ENCODE measurements at regions not wholly inside any gene's neighbourhood (a gene's known extent, or its start where the extent isn't known, plus 50 kb on each side); places are given as distances from the start of the nearest gene placed in this dataset.

DNA sequence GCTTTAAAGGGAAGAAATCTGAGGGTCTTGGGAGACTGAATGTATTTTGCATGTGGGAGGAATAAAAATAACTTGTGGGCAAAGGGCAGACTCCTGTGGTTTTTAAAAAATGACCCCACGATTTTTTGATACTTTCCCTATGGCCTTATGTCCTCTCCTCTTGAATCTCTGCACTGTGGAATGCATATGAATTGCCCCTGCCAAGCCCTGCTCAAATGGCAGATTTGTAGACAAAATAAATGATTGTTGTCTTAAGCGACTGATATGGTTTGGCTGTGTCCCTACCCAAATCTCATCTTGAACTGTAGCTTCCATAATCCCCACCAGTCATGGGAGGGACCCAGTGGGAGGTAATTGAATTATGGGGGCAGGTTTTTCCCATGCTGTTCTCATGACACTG lies 223.8 kb downstream of the DACT1 start:
- no peak for DNase-seq

DNA sequence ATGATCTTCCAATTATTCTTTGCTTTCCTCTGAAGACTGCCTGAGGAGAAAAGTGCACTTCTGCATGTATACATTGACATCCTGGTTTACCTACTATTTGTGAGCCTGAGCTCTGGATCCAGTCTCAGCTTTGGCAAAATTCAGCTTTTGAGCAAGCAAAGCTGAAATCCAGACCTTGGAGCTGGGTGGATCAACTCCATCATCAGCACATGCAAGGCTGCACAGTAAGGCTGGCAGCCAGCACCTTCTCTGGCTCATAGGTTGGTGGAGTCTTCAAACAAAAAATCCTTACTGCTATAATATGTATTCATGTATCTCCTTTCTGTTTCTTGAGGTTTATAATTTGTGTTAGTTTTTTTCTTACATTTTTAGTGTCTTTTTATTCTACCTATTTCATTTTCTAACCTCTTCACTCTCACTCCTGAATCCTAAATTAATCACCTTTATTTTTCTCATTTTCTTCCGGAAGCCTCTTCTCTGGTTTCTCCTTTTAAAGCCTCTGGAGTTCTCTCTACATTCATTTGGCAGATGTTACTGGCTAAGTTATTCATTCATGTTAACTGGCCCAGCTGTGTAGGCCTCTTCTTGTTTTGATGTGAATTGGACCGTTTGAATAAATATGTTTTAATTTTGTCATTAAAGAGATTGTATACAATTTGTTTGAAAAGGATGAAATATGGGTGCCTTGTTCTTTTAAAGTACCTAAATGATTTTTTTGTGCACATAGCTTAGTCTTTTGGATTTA lies 224.8 kb downstream of the DACT1 start:
- no peak for DNase-seq

- no peak for DNase-seq
Observed at GRCh38 chr14:58863661-58864345, 226.0 kb downstream of the DACT1 start.

GRCh38 chr14:58864751-58865513 lies 227.2 kb downstream of the DACT1 start:
- no peak for DNase-seq

GRCh38 chr14:58865514-58866281 lies 227.9 kb downstream of the DACT1 start:
- no peak for DNase-seq

- no peak for DNase-seq
Observed at GRCh38 chr14:58866391-58866790, 228.6 kb downstream of the DACT1 start.

DNA sequence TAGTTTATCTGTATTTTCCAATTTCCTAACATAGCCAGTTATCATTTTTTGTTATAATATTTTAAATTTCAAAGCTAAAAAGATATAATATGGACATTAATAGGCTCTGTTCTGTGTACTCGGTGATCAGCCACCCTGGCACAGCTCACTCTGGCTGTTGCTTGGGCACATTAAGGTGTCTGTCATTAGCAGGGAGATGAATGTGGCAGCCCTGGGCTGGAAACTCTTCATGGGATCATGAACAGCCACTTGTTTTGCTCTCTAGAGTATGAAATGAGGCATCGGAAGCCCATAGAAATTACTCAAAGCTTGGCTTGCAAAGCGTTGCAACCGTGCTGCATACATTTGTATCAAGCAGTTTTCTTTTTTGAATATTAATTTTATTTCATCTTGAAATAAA lies 233.2 kb downstream of the DACT1 start:
- DNase-seq, result no peak

GRCh38 chr14:58871573-58871972 lies 233.8 kb downstream of the DACT1 start:
- DNase-seq, result no peak

DNA sequence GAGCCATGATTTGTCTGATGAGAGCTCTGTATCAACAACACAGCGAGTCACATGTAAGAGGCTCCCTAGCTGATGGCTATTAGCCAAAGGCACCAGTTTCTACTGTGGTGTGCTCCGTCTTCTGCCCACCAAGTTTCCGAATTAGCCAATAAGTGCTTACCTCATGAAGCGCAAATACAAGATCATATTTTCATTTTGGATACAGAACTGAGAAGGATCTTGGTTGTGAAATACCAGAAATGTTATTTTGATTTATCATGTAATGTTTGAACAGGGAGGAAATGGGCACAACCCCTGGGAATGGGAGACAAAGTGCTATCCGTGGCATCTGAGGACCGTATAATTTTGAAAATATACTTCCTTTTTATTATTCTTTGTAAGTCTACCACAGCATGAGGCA lies 234.3 kb downstream of the DACT1 start:
- no peak for DNase-seq

DNA sequence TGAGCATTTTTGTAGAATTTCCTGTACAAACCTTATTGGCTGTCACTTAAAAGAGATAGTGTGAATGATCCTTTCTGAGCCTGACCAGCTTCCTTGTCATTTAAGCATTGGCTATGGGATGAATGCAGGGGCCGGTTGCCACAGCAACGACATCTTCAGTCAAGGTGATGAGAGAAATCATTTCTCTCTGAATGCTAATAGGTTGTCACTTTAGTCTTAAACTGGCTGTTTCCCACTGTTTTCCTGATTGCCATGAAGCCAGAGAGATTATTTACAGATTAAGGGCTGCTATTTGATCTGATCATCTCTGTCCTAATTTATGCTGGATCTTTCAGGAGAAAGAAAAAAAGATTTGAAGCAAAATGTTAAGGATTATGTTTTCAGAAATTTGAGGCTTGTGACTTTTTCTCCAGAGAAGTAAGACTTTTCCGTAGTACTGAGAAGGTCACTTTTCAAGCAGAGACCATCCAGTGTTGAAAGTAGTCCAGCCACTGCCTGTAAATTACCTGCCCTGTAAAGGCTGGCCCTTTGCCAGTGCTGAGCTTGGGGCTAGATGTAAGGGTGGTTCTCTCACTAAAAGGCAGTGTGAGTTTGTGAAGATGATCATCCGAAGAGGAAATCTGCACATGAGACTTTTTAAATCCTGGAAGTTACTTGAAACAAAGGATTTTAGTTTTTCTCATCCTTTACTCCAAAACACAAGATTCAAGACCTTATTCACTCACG lies 235.6 kb downstream of the DACT1 start:
- DNase-seq, result no peak

GRCh38 chr14:58875613-58876012 lies 237.9 kb downstream of the DACT1 start:
- DNase-seq, result no peak

- DNase-seq, result no peak
Observed at GRCh38 chr14:58876608-58877007, 238.8 kb downstream of the DACT1 start.

GRCh38 chr14:58878439-58879139 lies 240.8 kb downstream of the DACT1 start:
- DNase-seq, result no peak

- DNase-seq, result no peak
Observed at GRCh38 chr14:58881433-58881832, 243.7 kb downstream of the DACT1 start.

GRCh38 chr14:58882577-58883018 lies 244.8 kb downstream of the DACT1 start:
- no peak for DNase-seq

GRCh38 chr14:58884442-58884841 lies 246.7 kb downstream of the DACT1 start:
- no peak for DNase-seq

GRCh38 chr14:58887931-58888330 lies 250.2 kb downstream of the DACT1 start:
- no peak for DNase-seq

GRCh38 chr14:58898655-58899316 lies 261.0 kb downstream of the DACT1 start:
- DNase-seq, result no peak

DNA sequence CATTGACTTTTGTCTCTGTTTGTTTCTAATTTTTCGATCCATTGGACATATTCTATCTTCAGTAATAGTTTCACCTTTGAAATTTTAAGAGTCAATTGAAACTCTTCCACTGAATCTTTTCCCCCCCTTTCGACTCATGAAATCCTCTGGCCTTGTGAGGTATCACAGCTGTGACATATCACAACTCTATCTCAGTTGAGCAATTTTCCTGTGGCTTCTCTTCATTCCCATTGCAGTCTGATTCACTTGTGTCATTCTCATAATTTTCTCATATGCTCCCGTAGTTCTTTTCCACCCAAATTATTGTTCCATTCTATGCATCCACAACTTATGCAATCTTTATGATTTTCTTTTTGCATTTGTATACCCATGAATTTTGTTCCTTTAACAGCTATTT lies 261.6 kb downstream of the DACT1 start:
- no peak for DNase-seq

DNA sequence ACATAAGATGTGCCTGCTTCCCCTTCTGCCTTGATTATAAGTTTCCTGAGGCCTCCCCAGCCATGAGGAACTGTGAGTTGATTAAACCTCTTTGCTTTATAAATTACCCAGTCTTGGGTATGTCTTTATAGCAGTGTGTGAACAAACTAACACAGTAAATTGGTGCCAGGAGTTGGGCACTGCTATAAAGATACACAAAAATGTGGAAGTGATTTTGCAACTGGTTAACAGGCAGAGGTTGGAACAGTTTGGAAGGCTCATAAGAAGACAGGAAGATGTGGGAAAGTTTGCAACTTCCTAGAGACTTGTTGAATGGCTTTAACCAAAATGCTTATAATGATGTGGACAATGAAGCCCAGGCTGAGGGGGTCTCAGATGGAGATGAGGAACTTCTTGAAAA lies 264.1 kb downstream of the DACT1 start:
- no peak for DNase-seq

DNA sequence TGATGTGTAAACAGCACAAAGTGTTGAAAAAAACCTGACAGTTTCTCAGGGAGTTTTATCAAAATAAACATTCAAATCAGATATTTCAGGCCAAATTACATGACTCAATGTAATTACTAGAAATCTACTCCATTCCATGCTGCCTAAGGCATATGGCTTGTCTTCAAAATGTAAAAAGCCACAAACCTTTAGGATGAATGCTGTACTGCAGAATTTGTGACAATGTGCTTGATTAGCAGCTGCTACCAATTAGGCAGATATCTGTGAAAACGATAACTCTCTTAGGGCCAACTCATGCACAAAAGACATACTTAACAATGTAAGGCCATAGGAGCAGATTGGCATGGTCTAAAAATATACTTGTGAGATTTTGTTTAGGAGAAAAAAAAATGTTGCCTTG lies 267.0 kb downstream of the DACT1 start:
- DNase-seq, result no peak
